IMR-90 (cell line): ENCODE measurements at regions not wholly inside any gene's neighbourhood (a gene's known extent, or its start where the extent isn't known, plus 50 kb on each side); places are given as distances from the start of the nearest gene placed in this dataset.

ENCODE experiments used
- ATAC-seq: fragments of 200-7000 bp; cut with Tn5 transposase; 2 replicates; pipeline ENCODE4 v1.9.1; 2020; ENCODE audit warnings: low read depth, mild to moderate bottlenecking, moderate library complexity
- BruUV-seq: library from RNA; stranded (reverse); fragments of 400-500 nt; replicated peaks from 2 replicates; lab custom pipeline; 2021; lab: Mats Ljungman, UMichigan
- CTCF ChIA-PET: fragments of 300-600 bp; formaldehyde crosslinking; extraction: SDS; loops from one replicate; lab custom pipeline; 2021; ENCODE audit warnings: antibody characterized with exemption; lab: Yijun Ruan, JAX
- POLR2A ChIA-PET: fragments of 300-600 bp; sonication (Branson Sonifier 250); formaldehyde crosslinking; loops from one replicate; lab custom pipeline; 2022; ENCODE audit warnings: antibody characterized with exemption; ENCODE audit not compliant: unreplicated experiment; lab: Charles Lee
- DNase-seq: peaks from one replicate; pipeline ENCODE4 v3.0.0; 2013
- H2AFZ ChIP-seq: replicated peaks from 2 replicates; pipeline ENCODE3; 2013; ENCODE audit warnings: low read length, mild to moderate bottlenecking; ENCODE audit not compliant: poor library complexity
- H2AK5ac ChIP-seq: 2 replicates; pipeline ENCODE4 v1.6.1; 2013; ENCODE audit warnings: low read depth, low read length, inconsistent platforms
- H2AK9ac ChIP-seq: replicated peaks from 2 replicates; pipeline ENCODE3; 2013; ENCODE audit warnings: mild to moderate bottlenecking, low read depth, low read length, moderate library complexity; ENCODE audit not compliant: poor library complexity
- H2BK120ac ChIP-seq: 2 replicates; pipeline ENCODE4 v1.6.1; 2013; ENCODE audit warnings: low read depth, low read length, inconsistent platforms
- H2BK15ac ChIP-seq: 3 replicates; pipeline ENCODE4 v1.6.1; 2013; ENCODE audit warnings: low read depth, low read length, inconsistent platforms
- H2BK20ac ChIP-seq: 2 replicates; pipeline ENCODE4 v1.6.1; 2013; ENCODE audit warnings: low read depth, mild to moderate bottlenecking, inconsistent platforms, low read length, moderate library complexity
- H2BK5ac ChIP-seq: 2 replicates; pipeline ENCODE4 v1.6.1; 2013; ENCODE audit warnings: mild to moderate bottlenecking, low read depth, low read length, inconsistent platforms; ENCODE audit not compliant: poor library complexity, severe bottlenecking
- H3K14ac ChIP-seq: replicated peaks from 2 replicates; pipeline ENCODE4 v1.6.1; 2013; ENCODE audit warnings: low read depth, low read length, inconsistent platforms
- H3K18ac ChIP-seq: 2 replicates; pipeline ENCODE4 v1.6.1; 2013; ENCODE audit warnings: low read depth, low read length, control low read depth
- H3K23ac ChIP-seq: 2 replicates; pipeline ENCODE4 v1.6.1; 2013; ENCODE audit warnings: low read depth, low read length, inconsistent platforms
- H3K27ac ChIP-seq: 2 replicates; pipeline ENCODE4 v1.5.1; 2013; ENCODE audit warnings: mild to moderate bottlenecking, control low read depth, low read length; ENCODE audit not compliant: insufficient read depth
- H3K27me3 ChIP-seq: 2 replicates; pipeline ENCODE4 v1.6.1; 2013; ENCODE audit warnings: low read length; ENCODE audit not compliant: control insufficient read depth, insufficient read depth
- H3K36me3 ChIP-seq: 2 replicates; pipeline ENCODE4 v1.6.1; 2013; ENCODE audit warnings: low read length, mixed read lengths; ENCODE audit not compliant: control insufficient read depth, insufficient read depth
- H3K4ac ChIP-seq: 2 replicates; pipeline ENCODE4 v1.6.1; 2013; ENCODE audit warnings: low read depth, low read length, inconsistent platforms
- H3K4me1 ChIP-seq: 2 replicates; pipeline ENCODE4 v1.6.1; 2013; ENCODE audit warnings: low read length, mixed read lengths; ENCODE audit not compliant: control insufficient read depth, insufficient read depth
- H3K4me2 ChIP-seq: 2 replicates; pipeline ENCODE4 v1.6.1; 2013; ENCODE audit warnings: low read depth, mild to moderate bottlenecking, control low read depth, low read length, moderate library complexity
- H3K4me3 ChIP-seq: 2 replicates; pipeline ENCODE4 v1.5.1; 2013; ENCODE audit warnings: low read depth, mild to moderate bottlenecking, control low read depth, low read length, moderate library complexity; ENCODE audit not compliant: insufficient read depth
- H3K56ac ChIP-seq: 2 replicates; pipeline ENCODE4 v1.6.1; 2013; ENCODE audit warnings: low read length, inconsistent platforms; ENCODE audit not compliant: insufficient read depth; ENCODE audit errors: extremely low read depth
- H3K79me1 ChIP-seq, 2 experiments: 2 replicates each; pipeline ENCODE4 v1.6.1; 2013; ENCODE audit warnings: low read length in 2 of 2, inconsistent platforms in 1 of 2, low read depth in 1 of 2
- H3K9ac ChIP-seq: 2 replicates; pipeline ENCODE4 v1.6.1; 2013; ENCODE audit warnings: low read depth, low read length, control low read depth
- H3K9me1 ChIP-seq: 2 replicates; pipeline ENCODE4 v1.6.1; 2013; ENCODE audit warnings: low read length, inconsistent platforms; ENCODE audit not compliant: insufficient read depth
- H3K9me3 ChIP-seq: 2 replicates; pipeline ENCODE4 v1.6.1; 2013; ENCODE audit warnings: low read length; ENCODE audit not compliant: control insufficient read depth, insufficient read depth
- H4K20me1 ChIP-seq: 2 replicates; pipeline ENCODE4 v1.6.1; 2013; ENCODE audit warnings: low read length, inconsistent platforms; ENCODE audit not compliant: insufficient read depth
- H4K5ac ChIP-seq: 2 replicates; pipeline ENCODE4 v1.6.1; 2013; ENCODE audit warnings: mild to moderate bottlenecking, low read depth, low read length, control low read depth
- H4K8ac ChIP-seq, 2 experiments: 2 replicates each; pipeline ENCODE4 v1.6.1; 2013; ENCODE audit warnings: low read depth in 2 of 2, low read length in 2 of 2, control low read depth in 1 of 2, inconsistent platforms in 1 of 2
- H4K91ac ChIP-seq: 2 replicates; pipeline ENCODE4 v1.6.1; 2013; ENCODE audit warnings: low read depth, low read length, inconsistent platforms; ENCODE audit not compliant: insufficient read depth
- BHLHE40 ChIP-seq: fragments of 150-350 bp; IDR thresholded peaks from 2 replicates; pipeline ENCODE4 v1.6.1; 2016; ENCODE audit warnings: mild to moderate bottlenecking, low read depth, low read length
- CEBPB ChIP-seq: IDR thresholded peaks from 2 replicates; pipeline ENCODE4 v1.6.1; 2012; ENCODE audit warnings: low read depth, low read length, improper control_type of control experiment
- CHD1 ChIP-seq: IDR thresholded peaks from 2 replicates; pipeline ENCODE4 v1.6.1; 2012; ENCODE audit warnings: low read depth, low read length, improper control_type of control experiment
- CTCF ChIP-seq: conservative IDR thresholded peaks from 2 replicates; pipeline ENCODE4 v1.5.1; 2012; ENCODE audit warnings: mild to moderate bottlenecking, low read depth, low read length, improper control_type of control experiment
- FOS ChIP-seq: fragments of 150-350 bp; IDR thresholded peaks from 2 replicates; pipeline ENCODE4 v1.6.1; 2016; ENCODE audit warnings: low read depth, low read length
- MAFK ChIP-seq: IDR thresholded peaks from 2 replicates; pipeline ENCODE4 v1.6.1; 2012; ENCODE audit warnings: low read depth, low read length, improper control_type of control experiment
- MAZ ChIP-seq: IDR thresholded peaks from 2 replicates; pipeline ENCODE4 v1.6.1; 2012; ENCODE audit warnings: low read depth, mild to moderate bottlenecking, low read length, improper control_type of control experiment, moderate library complexity, borderline replicate concordance
- MXI1 ChIP-seq: IDR thresholded peaks from 2 replicates; pipeline ENCODE4 v1.6.1; 2012; ENCODE audit warnings: low read depth, mild to moderate bottlenecking, low read length, moderate library complexity, borderline replicate concordance
- NFE2L2 ChIP-seq: fragments of 150-350 bp; IDR thresholded peaks from 2 replicates; pipeline ENCODE4 v1.6.1; 2016; ENCODE audit warnings: low read depth, mild to moderate bottlenecking, low read length
- POLR2A ChIP-seq: IDR thresholded peaks from 2 replicates; pipeline ENCODE4 v1.6.1; 2012; ENCODE audit warnings: mild to moderate bottlenecking, low read depth, low read length
- RAD21 ChIP-seq: IDR thresholded peaks from 2 replicates; pipeline ENCODE4 v1.6.1; 2012; ENCODE audit warnings: low read length, improper control_type of control experiment
- RCOR1 ChIP-seq: IDR thresholded peaks from 2 replicates; pipeline ENCODE4 v1.6.1; 2012; ENCODE audit warnings: mild to moderate bottlenecking, low read length, improper control_type of control experiment; ENCODE audit not compliant: insufficient replicate concordance
- RFX5 ChIP-seq: IDR thresholded peaks from 2 replicates; pipeline ENCODE4 v1.8.0; 2012; ENCODE audit warnings: low read depth, mild to moderate bottlenecking, low read length, moderate library complexity
- SMC3 ChIP-seq: fragments of 150-350 bp; IDR thresholded peaks from 2 replicates; pipeline ENCODE4 v1.6.1; 2016; ENCODE audit warnings: low read depth, mild to moderate bottlenecking, antibody characterized with exemption, low read length, moderate library complexity
- USF2 ChIP-seq: fragments of 150-350 bp; IDR thresholded peaks from 2 replicates; pipeline ENCODE4 v1.6.1; 2017; ENCODE audit warnings: mild to moderate bottlenecking, antibody characterized with exemption, low read length, low read depth
- WGBS, 2 experiments: methylation state at CpG; one replicate each; pipeline versions ENCODE4 v1.1.5 to v1.1.7; 2013; ENCODE audit warnings: missing lambda C conversion rate in 2 of 2; ENCODE audit not compliant: insufficient read length in 1 of 2; ENCODE audit errors: extremely low coverage in 2 of 2; 5-methylcytosine and 5-hydroxymethylcytosine counted together
- dilution Hi-C: fragments of 300-500 bp; cut with HindIII; formaldehyde crosslinking; loops from one replicate; pipeline ENCODE4 v1.14.3; 2018; ENCODE audit warnings: low sequenced_read_pairs; ENCODE audit not compliant: unreplicated experiment
- in situ Hi-C: fragments of 300-500 bp; cut with MboI; formaldehyde crosslinking; loops from 3 replicates; pipeline ENCODE4 v1.14.3; 2019; ENCODE audit warnings: low sequenced_read_pairs, inconsistent platforms, mixed read lengths
- intact Hi-C: fragments of 100-400 bp; cut with micrococcal nuclease; formaldehyde crosslinking; loops from 2 replicates; pipeline ENCODE4 v1.10.0; 2022
- TF ChIP-seq, protein P1 (sequence below): fragments of 150-350 bp; IDR thresholded peaks from 2 replicates; pipeline ENCODE4 v1.6.1; 2016; ENCODE audit warnings: low read depth, mild to moderate bottlenecking, low read length, moderate library complexity, borderline replicate concordance

- no CpG with 5 or more reads among the region's 2 CpGs for WGBS, 2 experiments
- Histone ChIP-seq H3K9ac (no peak overlapping the region), H4K91ac (no peak overlapping the region), H4K20me1 (no peaks in the 10 kb centered on the region), H2BK20ac (no peak overlapping the region), H3K4ac (no peak overlapping the region), H3K56ac (no peak overlapping the region), H3K79me1 (no peaks in the 10 kb centered on the region), H3K23ac (no peak overlapping the region), H2BK5ac (no peak overlapping the region), H3K9me1 (no peaks in the 10 kb centered on the region), H2AK9ac (no peak overlapping the region), H2AK5ac (no peak overlapping the region), H3K27ac (no peak overlapping the region), H2BK120ac (no peak overlapping the region), H2AFZ (no peak overlapping the region), H4K8ac (no peak overlapping the region), H4K5ac (no peak overlapping the region), H3K14ac (no peak overlapping the region), H3K9me3 (no peaks in the 10 kb centered on the region), H3K18ac (no peak overlapping the region), H3K27me3 (no peaks in the 10 kb centered on the region), H3K4me2 (no peak overlapping the region), H2BK15ac (no peak overlapping the region), H3K4me3 (no peak overlapping the region), H3K4me1 (no peaks in the 10 kb centered on the region), H3K36me3 (no peaks in the 10 kb centered on the region)
- dilution Hi-C loops (no loop called here), in situ Hi-C loops (no loop called here), intact Hi-C loops (no loop called here)
- no peak for ATAC-seq
- TF ChIP-seq FOS (no peak), SMC3 (no peak), RAD21 (no peak), MXI1 (no peak), MAFK (no peak), RCOR1 (no peak), USF2 (no peak), CTCF (no peak), MAZ (no peak), CHD1 (no peak), BHLHE40 (no peak), CEBPB (no peak), NFE2L2 (no peak), RFX5 (no peak), POLR2A (no peak)
- TF ChIP-seq, protein P1, sequence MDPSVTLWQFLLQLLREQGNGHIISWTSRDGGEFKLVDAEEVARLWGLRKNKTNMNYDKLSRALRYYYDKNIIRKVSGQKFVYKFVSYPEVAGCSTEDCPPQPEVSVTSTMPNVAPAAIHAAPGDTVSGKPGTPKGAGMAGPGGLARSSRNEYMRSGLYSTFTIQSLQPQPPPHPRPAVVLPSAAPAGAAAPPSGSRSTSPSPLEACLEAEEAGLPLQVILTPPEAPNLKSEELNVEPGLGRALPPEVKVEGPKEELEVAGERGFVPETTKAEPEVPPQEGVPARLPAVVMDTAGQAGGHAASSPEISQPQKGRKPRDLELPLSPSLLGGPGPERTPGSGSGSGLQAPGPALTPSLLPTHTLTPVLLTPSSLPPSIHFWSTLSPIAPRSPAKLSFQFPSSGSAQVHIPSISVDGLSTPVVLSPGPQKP = no peak
- BruUV-seq = no TSS peak
- ChIA-PET POLR2A (no interaction called here), CTCF (no interaction called here)
- DNase-seq = no peak
Measured at GRCh38 chr11:37336401-37336800, 738.4 kb upstream of the RAG2 start.
